ENCODE measurements at regions not wholly inside any gene's neighbourhood (a gene's known extent, or its start where the extent isn't known, plus 50 kb on each side); places are given as distances from the start of the nearest gene placed in this dataset.

GRCh38 chr16:6560306-6561100, 772.1 kb upstream of the RBFOX1 start:
- no peak for TF ChIP-seq OSR1 (CRISPR knock-in tag; IDR thresholded peaks at IDR 0.05)
- no peak for TF ChIP-seq ZNF8 (CRISPR knock-in tag; IDR thresholded peaks at IDR 0.05)
- no peak for TF ChIP-seq CSRNP3 (CRISPR knock-in tag; IDR thresholded peaks at IDR 0.05)
- TF ChIP-seq, protein P1, sequence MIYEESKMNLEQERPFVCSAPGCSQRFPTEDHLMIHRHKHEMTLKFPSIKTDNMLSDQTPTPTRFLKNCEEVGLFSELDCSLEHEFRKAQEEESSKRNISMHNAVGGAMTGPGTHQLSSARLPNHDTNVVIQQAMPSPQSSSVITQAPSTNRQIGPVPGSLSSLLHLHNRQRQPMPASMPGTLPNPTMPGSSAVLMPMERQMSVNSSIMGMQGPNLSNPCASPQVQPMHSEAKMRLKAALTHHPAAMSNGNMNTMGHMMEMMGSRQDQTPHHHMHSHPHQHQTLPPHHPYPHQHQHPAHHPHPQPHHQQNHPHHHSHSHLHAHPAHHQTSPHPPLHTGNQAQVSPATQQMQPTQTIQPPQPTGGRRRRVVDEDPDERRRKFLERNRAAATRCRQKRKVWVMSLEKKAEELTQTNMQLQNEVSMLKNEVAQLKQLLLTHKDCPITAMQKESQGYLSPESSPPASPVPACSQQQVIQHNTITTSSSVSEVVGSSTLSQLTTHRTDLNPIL (CRISPR knock-in tag; IDR thresholded peaks at IDR 0.05; ENCODE audit: low read depth): no peak
- no peak for TF ChIP-seq ARNTL (CRISPR knock-in tag; IDR thresholded peaks at IDR 0.05; ENCODE audit: borderline replicate concordance, low read depth)
- no peak for ATAC-seq

GRCh38 chr16:6558661-6559060, 774.0 kb upstream of the RBFOX1 start:
- ATAC-seq: no peak
- TF ChIP-seq TOX (CRISPR knock-in tag; IDR thresholded peaks at IDR 0.05; ENCODE audit: borderline replicate concordance): no peak
- TF ChIP-seq TCF4 (CRISPR knock-in tag; IDR thresholded peaks at IDR 0.05; ENCODE audit: borderline replicate concordance): no peak
- TF ChIP-seq ISL1 (CRISPR knock-in tag; IDR thresholded peaks at IDR 0.05): no peak
- no peak for TF ChIP-seq ZNF565 (CRISPR knock-in tag; conservative IDR thresholded peaks at IDR 0.05; ENCODE audit: low read depth)
- no peak for TF ChIP-seq PPARA (CRISPR knock-in tag; IDR thresholded peaks at IDR 0.05; ENCODE audit: borderline replicate concordance)
- TF ChIP-seq BACH2 (CRISPR knock-in tag; IDR thresholded peaks at IDR 0.05; ENCODE audit: borderline replicate concordance): no peak
- TF ChIP-seq ZFP30 (CRISPR knock-in tag; IDR thresholded peaks at IDR 0.05): no peak
- TF ChIP-seq, protein P2, sequence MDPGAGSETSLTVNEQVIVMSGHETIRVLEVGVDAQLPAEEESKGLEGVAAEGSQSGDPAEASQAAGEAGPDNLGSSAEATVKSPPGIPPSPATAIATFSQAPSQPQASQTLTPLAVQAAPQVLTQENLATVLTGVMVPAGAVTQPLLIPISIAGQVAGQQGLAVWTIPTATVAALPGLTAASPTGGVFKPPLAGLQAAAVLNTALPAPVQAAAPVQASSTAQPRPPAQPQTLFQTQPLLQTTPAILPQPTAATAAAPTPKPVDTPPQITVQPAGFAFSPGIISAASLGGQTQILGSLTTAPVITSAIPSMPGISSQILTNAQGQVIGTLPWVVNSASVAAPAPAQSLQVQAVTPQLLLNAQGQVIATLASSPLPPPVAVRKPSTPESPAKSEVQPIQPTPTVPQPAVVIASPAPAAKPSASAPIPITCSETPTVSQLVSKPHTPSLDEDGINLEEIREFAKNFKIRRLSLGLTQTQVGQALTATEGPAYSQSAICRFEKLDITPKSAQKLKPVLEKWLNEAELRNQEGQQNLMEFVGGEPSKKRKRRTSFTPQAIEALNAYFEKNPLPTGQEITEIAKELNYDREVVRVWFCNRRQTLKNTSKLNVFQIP (CRISPR knock-in tag; IDR thresholded peaks at IDR 0.05; ENCODE audit: borderline replicate concordance, low read depth): no peak
- no peak for TF ChIP-seq ZC3H10 (CRISPR knock-in tag; IDR thresholded peaks at IDR 0.05)
- TF ChIP-seq CSDC2 (CRISPR knock-in tag; IDR thresholded peaks at IDR 0.05): no peak
- TF ChIP-seq, protein P3, sequence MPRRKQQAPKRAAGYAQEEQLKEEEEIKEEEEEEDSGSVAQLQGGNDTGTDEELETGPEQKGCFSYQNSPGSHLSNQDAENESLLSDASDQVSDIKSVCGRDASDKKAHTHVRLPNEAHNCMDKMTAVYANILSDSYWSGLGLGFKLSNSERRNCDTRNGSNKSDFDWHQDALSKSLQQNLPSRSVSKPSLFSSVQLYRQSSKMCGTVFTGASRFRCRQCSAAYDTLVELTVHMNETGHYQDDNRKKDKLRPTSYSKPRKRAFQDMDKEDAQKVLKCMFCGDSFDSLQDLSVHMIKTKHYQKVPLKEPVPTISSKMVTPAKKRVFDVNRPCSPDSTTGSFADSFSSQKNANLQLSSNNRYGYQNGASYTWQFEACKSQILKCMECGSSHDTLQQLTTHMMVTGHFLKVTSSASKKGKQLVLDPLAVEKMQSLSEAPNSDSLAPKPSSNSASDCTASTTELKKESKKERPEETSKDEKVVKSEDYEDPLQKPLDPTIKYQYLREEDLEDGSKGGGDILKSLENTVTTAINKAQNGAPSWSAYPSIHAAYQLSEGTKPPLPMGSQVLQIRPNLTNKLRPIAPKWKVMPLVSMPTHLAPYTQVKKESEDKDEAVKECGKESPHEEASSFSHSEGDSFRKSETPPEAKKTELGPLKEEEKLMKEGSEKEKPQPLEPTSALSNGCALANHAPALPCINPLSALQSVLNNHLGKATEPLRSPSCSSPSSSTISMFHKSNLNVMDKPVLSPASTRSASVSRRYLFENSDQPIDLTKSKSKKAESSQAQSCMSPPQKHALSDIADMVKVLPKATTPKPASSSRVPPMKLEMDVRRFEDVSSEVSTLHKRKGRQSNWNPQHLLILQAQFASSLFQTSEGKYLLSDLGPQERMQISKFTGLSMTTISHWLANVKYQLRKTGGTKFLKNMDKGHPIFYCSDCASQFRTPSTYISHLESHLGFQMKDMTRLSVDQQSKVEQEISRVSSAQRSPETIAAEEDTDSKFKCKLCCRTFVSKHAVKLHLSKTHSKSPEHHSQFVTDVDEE (CRISPR knock-in tag; IDR thresholded peaks at IDR 0.05): no peak

- TF ChIP-seq ZFP3 (CRISPR knock-in tag; IDR thresholded peaks at IDR 0.05): no peak
- ATAC-seq: no peak
These were observed 774.5 kb upstream of the RBFOX1 start for GRCh38 chr16:6558126-6558525.

- no peak for TF ChIP-seq ZNF70 (CRISPR knock-in tag; IDR thresholded peaks at IDR 0.05)
- TF ChIP-seq BACH2 (CRISPR knock-in tag; IDR thresholded peaks at IDR 0.05; ENCODE audit: borderline replicate concordance): no peak
- TF ChIP-seq PPARA (CRISPR knock-in tag; IDR thresholded peaks at IDR 0.05; ENCODE audit: borderline replicate concordance): no peak
- TF ChIP-seq, protein P4, sequence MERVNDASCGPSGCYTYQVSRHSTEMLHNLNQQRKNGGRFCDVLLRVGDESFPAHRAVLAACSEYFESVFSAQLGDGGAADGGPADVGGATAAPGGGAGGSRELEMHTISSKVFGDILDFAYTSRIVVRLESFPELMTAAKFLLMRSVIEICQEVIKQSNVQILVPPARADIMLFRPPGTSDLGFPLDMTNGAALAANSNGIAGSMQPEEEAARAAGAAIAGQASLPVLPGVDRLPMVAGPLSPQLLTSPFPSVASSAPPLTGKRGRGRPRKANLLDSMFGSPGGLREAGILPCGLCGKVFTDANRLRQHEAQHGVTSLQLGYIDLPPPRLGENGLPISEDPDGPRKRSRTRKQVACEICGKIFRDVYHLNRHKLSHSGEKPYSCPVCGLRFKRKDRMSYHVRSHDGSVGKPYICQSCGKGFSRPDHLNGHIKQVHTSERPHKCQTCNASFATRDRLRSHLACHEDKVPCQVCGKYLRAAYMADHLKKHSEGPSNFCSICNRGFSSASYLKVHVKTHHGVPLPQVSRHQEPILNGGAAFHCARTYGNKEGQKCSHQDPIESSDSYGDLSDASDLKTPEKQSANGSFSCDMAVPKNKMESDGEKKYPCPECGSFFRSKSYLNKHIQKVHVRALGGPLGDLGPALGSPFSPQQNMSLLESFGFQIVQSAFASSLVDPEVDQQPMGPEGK (CRISPR knock-in tag; IDR thresholded peaks at IDR 0.05; ENCODE audit: borderline replicate concordance): no peak
- TF ChIP-seq CSDC2 (CRISPR knock-in tag; IDR thresholded peaks at IDR 0.05): no peak
- no peak for ATAC-seq
These were observed 775.2 kb upstream of the RBFOX1 start for GRCh38 chr16:6557353-6558023.

All from SK-N-SH treated with all-trans-retinoic acid at 6 μM for 48 hours (cell line).